GM21786 (cell line): ENCODE measurements at regions not wholly inside any gene's neighbourhood (a gene's known extent, or its start where the extent isn't known, plus 50 kb on each side); places are given as distances from the start of the nearest gene placed in this dataset.
"Not testable (repeated sequence)": the region's sequence is repeated elsewhere in the genome, so short reads cannot be mapped to it uniquely, and the experiment has no call there.

Experiments used
- ATAC-seq: cut with Tn5 transposase; IDR thresholded peaks from one replicate; pipeline ENCODE4 v1.9.1; 2021; ENCODE audit not compliant: unreplicated experiment

GRCh38 chr4:17436047-17436749 is 75.7 kb downstream of the QDPR start:
- not testable (repeated sequence) for ATAC-seq

DNA sequence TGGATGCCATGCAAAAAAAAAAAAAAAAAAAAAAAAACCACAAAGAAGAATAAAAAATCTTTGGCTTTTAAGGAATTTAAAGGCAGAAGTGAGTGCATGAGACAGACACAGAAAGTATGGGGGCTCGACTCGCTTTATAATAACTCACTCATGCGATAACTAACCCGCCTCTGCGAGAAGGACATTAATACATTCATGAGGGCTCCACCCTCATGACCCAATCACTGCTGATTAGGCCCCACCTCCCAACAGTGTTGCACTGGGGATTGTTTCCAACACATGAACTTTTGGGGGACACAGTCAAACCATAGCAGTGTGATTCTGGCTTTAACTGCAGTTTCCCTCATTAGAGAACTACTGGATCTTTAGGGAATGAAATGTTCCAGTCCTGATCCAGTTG is 78.1 kb downstream of the QDPR start:
- no peak for ATAC-seq

DNA sequence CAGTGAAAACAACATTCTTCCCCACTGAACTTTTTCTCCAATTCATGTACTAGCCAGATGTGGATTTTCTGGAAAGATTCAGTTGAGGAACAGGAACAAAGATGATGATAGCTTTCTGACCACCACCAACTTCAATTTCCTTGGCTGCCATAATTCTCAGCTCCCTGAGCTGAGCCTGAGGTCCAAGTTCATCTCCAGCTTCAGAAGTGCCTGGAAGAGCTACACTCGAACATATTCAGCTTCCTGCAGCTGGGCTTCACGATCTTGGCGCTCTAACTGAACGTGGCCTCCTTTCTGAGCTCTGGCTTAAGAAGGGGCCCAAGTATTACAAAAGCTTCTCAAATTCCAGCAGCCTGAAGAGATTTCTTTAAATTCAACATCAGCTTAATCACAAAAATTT is 83.9 kb downstream of the QDPR start:
- no peak for ATAC-seq

- no peak for ATAC-seq
Measured at GRCh38 chr4:17426222-17426621, 85.7 kb downstream of the QDPR start.

GRCh38 chr4:17418010-17418409 is 93.9 kb downstream of the QDPR start:
- no peak for ATAC-seq

GRCh38 chr4:17414392-17414791 is 97.5 kb downstream of the QDPR start:
- no peak for ATAC-seq

DNA sequence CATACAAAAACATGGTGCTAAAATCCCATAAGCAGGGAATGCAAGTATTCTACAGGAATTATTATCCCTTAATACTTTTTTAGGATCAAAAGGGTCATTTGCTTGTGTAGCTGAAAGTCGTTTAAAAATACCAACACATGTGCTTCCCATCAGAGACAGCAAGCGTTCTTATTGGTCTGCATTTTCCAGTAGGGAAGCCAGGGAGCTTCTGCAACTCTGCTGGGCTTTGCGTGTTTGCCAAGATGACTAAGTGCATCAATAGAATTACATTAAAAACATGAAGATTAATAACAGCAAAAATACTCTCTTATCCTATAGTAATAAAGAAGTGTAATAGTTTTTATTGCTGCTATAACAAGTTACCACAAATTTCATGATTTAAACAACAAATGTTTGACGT is 111.2 kb downstream of the QDPR start:
- no peak for ATAC-seq

DNA sequence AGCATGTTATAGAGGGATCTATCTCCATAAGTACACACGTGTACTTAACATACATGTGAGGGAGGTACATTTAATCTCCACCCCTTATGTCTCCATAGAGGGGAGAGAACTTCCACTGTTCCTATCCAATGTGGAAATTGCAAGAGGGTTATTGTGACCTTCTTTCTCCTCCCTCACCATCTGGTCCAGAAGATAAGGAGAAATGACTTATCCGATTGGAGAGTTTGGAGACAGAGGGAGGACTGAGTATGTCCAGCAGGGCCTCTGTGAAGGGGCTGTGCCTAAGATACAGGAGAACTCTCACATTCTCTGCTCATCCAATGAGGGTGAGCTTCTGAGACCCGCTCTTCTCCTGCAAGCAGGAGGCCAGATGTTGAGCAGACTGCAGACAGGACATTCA is 113.1 kb downstream of the QDPR start:
- ATAC-seq, result no peak

DNA sequence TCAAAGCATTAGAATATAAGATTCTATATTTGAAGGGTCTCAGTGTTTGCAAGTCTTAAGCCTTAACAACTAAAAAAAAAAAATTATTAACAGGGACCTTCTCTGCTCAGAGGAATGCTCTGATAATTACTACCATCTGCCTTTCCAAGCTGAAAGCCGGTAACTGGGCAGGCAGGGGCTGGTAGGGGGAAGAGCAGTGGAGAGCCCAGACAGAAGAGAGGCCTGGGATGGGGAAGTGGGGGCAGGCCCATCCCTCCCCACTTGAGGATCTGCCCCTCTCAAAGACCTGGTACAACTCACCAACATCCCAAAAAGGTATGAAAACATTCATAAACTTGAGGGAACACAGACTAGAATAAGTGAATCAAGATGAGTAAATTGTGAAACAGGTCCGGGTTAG is 113.9 kb downstream of the QDPR start:
- ATAC-seq, result no peak

DNA sequence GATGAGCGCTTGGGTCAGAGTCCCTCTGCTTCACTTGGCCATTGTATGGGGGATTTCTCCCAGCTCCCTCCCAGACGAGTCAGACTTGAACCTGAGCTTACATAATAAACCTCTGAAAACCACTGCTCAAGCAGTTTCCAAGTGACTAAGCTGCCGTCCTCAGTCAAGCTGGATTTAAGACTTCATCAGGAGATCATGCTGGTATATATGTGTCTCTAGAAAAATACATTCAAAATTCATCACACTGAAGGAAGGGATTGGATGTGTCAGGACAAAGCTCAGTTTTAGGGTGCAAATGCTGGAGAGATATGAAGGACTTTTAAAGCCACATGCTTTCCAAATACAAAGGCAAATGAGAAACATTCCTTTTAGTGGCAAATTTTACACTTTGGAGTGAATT is 114.3 kb downstream of the QDPR start:
- ATAC-seq, result no peak

DNA sequence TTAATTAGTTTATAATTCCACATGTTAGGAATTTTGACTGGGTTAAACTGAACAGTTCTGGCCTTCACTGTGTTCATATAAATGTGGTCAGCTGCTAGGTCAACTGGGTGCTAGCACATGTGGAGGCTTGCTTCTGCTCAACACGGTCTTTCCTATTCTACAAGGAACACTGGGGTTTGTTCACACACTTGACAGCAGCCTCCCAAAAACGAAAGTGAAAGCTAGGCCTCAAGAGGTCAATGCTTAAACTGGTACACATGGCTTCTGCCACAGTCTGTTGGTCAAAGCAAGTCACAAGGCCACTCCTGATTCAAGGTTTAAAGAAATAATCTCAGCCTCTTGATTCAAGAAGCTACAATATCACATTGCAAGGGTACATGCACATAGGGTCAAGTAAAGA is 126.5 kb downstream of the QDPR start:
- peak; percentile 73 for ATAC-seq

GRCh38 chr4:17380347-17380746 is 131.5 kb downstream of the QDPR start:
- ATAC-seq, result no peak

DNA sequence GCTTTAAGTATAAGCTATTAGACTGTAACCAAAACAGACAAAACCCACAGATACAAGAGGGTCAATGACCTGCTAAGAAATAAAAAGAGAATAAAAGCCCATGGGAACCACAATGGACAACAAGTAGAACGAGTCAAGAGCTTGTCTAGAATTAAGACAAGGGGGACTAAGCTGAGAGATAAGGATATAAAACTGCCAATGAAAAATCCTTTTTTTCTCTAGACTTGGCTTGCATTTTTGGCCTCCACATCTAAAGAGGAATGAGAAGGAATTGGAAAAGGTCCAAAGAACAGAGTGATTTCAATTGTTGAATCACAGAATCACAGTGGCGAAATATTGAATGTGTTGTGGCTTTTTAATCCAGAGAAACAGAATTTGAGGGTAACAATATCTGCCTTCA is 135.7 kb downstream of the QDPR start:
- no peak for ATAC-seq

GRCh38 chr4:17373666-17374065 is 138.2 kb downstream of the QDPR start:
- no peak for ATAC-seq

DNA sequence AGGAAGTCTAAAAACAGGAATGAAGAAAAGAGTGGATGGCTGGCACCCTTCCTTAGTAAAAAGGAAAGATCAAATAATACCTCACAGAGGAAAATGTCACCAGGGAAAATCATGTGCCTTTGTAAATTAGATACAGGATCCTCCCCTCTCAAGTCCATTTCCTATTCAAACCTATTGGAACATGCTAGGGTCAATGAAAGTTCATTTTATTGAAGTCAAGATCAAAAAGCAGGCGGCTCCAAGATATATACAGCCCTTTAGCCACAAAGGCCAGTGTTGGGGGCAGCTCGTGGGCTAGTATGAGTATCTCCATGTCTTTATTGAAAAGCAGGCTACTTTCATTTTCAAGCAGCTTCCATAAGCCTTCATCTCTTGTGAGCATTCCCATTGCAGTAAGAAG is 141.1 kb downstream of the QDPR start:
- no peak for ATAC-seq

GRCh38 chr4:17368408-17368807 is 143.5 kb downstream of the QDPR start:
- no peak for ATAC-seq

GRCh38 chr4:17367201-17367600 is 144.7 kb downstream of the QDPR start:
- ATAC-seq, result no peak

- ATAC-seq, result no peak
Measured at GRCh38 chr4:17366496-17366895, 145.4 kb downstream of the QDPR start.

DNA sequence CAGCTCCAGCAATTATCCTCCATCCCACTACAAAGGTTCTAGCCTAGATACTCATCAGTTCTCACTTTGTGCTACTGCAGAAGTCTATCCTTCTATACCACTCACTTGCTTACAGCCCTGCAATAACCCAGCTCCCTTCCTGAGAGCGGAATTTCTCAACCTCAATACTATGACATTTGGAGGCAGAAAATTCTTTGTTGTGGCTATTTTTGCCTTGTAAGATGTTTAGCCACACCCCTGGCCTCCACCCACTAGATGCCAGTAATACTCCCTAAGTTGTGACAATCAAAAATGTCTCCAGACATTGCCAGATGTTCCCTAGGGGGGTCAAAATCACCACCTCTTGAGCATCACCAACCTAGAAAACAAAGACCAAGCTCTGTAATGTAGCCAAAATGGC is 149.5 kb downstream of the QDPR start:
- ATAC-seq, result no peak

DNA sequence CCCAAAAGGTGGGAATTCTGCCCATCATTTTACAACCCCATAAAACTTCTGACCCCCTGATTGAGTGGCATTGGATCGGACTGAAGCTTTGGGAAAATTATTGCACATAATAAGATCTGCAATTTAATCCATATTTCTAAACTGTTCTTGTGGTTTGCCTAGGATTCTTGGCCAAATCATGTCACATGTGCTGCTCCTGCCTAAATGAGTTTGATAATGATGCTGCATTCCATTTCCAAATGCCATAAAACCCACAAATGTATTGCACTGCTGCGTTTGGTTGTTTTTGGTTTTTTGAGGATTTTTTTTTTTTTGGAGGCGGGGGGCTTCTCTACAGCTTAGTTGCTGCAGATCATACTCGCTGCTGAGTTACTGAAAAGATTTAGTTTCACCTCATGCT is 153.6 kb downstream of the QDPR start:
- no peak for ATAC-seq

DNA sequence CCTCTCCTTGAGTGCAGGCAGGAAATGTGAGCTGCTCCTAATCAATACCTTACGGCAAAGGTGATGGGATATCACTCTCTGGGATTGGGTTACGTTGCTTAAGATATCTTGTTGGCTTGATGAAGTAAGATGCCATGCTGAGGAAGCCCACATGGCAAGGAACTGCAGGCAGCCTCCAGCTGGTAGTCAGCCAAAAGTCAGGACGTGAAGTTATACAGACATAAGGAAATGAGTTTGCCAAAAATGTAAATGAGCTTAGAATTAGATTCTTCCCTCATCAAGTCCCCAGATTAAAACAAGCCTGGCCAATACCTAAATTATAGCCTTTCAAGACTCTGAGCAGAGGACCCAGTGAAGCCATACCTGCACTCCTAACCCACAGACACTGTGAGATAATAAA is 155.0 kb downstream of the QDPR start:
- no peak for ATAC-seq

DNA sequence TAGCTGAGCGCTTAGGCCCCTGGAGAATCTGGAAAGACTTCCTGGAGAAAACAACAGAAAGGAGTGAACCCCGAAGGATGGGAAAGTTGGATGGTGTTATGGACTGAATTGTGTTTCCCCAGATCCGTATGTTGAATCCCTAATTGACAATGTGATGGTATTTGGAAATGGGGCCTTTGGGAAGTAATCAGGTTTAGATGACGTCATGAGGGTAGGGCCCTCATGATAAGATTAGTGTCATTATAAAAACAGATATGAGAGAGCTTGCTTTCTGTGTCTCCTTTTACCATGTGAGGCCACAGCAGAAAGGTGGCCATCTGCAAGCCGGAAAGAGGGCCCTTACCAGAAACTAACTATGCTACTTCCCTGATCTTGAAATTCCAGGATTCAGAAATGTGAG is 159.5 kb downstream of the QDPR start:
- no peak for ATAC-seq

DNA sequence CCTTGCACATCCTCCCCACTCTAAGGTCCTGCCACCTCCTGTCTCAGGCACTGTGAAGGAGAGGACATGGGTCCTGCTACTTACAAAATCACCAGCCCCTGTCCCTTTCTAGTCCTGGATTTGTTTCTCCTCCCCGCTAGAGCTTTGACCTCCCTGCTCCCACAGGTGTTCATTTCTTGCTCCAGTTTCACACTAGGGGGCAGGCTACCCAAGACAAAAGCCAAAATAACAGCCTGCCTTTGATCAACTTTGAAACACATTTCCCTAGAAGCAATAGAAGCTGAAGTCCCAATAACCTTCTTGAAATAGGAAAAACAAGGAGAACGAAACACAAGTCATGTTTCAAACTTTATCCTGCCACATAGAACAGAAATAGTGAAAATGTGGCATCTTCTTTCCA is 164.4 kb downstream of the QDPR start:
- ATAC-seq, result no peak

- ATAC-seq, result no peak
Measured at GRCh38 chr4:17339376-17339775, 172.5 kb downstream of the QDPR start.
